ENCODE measurements at regions not wholly inside any gene's neighbourhood (a gene's known extent, or its start where the extent isn't known, plus 50 kb on each side); places are given as distances from the start of the nearest gene placed in this dataset.

GRCh38 chr2:8453904-8454302 lies 228.0 kb upstream of the ID2 start:
- DNase-seq: no peak

- DNase-seq: no peak
These were observed 227.1 kb upstream of the ID2 start for GRCh38 chr2:8454797-8455196.

- peak in 1 of 2 donors; percentile 24 for DNase-seq
These were observed 226.4 kb upstream of the ID2 start for GRCh38 chr2:8455236-8456150.

- peak; percentile 24 to 61 for DNase-seq
These were observed 225.4 kb upstream of the ID2 start for GRCh38 chr2:8456151-8457091.

- peak in 1 of 2 donors; percentile 38 for DNase-seq
These were observed 224.8 kb upstream of the ID2 start for GRCh38 chr2:8457092-8457481.

- DNase-seq: peak in 1 of 2 donors; percentile 45
These were observed 224.0 kb upstream of the ID2 start for GRCh38 chr2:8457699-8458502.

GRCh38 chr2:8458503-8459459 lies 223.1 kb upstream of the ID2 start:
- no peak for DNase-seq

GRCh38 chr2:8459474-8459873 lies 222.4 kb upstream of the ID2 start:
- no peak for DNase-seq

GRCh38 chr2:8461341-8461740 lies 220.5 kb upstream of the ID2 start:
- DNase-seq: no peak

GRCh38 chr2:8462280-8462679 lies 219.6 kb upstream of the ID2 start:
- no peak for DNase-seq

GRCh38 chr2:8462899-8463648 lies 218.8 kb upstream of the ID2 start:
- DNase-seq: no peak

- no peak for DNase-seq
These were observed 216.3 kb upstream of the ID2 start for GRCh38 chr2:8465560-8465959.

GRCh38 chr2:8469709-8470493 lies 212.0 kb upstream of the ID2 start:
- DNase-seq: no peak

- DNase-seq: peak in 1 of 2 donors; percentile 30
These were observed 209.1 kb upstream of the ID2 start for GRCh38 chr2:8472545-8473323.

GRCh38 chr2:8475349-8476031 lies 206.4 kb upstream of the ID2 start:
- peak; percentile 27 to 46 for DNase-seq

GRCh38 chr2:8477552-8478470 lies 204.0 kb upstream of the ID2 start:
- peak; percentile 40 to 54 for DNase-seq

GRCh38 chr2:8478471-8478793 lies 203.4 kb upstream of the ID2 start:
- no peak for DNase-seq

All from CD4-positive, alpha-beta T cell treated with Interleukin-1 beta for 1 hour (primary cell).